GM12878 (cell line): ENCODE measurements at regions not wholly inside any gene's neighbourhood (a gene's known extent, or its start where the extent isn't known, plus 50 kb on each side); places are given as distances from the start of the nearest gene placed in this dataset.

ENCODE experiments used
- CTCF ChIP-seq, 3 experiments: IDR thresholded peaks in 2 of 3; conservative IDR thresholded peaks in 1 of 3; 2 replicates each; pipeline ENCODE4 v1.5.1; 2011; ENCODE audit warnings: low read depth in 3 of 3, low read length in 3 of 3, mild to moderate bottlenecking in 3 of 3, control low read depth in 2 of 3, moderate library complexity in 2 of 3, inconsistent platforms in 1 of 3, mixed read lengths in 1 of 3; ENCODE audit not compliant: control insufficient read depth in 2 of 3, insufficient read depth in 1 of 3; ENCODE audit errors: extremely low read depth in 1 of 3
- EZH2 ChIP-seq: IDR thresholded peaks from 2 replicates; pipeline ENCODE4 v1.6.1; 2012; ENCODE audit warnings: low read depth, mild to moderate bottlenecking, control low read depth, inconsistent platforms, low read length, borderline replicate concordance; ENCODE audit not compliant: control insufficient read depth
- GABPA ChIP-seq: IDR thresholded peaks from 2 replicates; pipeline ENCODE4 v1.6.1; 2014; ENCODE audit warnings: antibody characterized with exemption, low read depth, mild to moderate bottlenecking, inconsistent platforms
- SIN3A ChIP-seq: IDR thresholded peaks from 2 replicates; pipeline ENCODE4 v1.6.1; 2012; ENCODE audit warnings: low read depth, low read length, improper control_type of control experiment
- TAF1 ChIP-seq: IDR thresholded peaks from 2 replicates; pipeline ENCODE4 v1.6.1; 2011; ENCODE audit warnings: mild to moderate bottlenecking, low read depth, low read length, borderline replicate concordance

GRCh38 chr11:104728927-104729326 lies 169.3 kb downstream of the CASP12 start:
- TF ChIP-seq CTCF (IDR thresholded peaks at IDR 0.05 in 2 of 3, conservative IDR thresholded peaks at IDR 0.05 in 1 of 3; ENCODE audit: control insufficient read depth in 2 of 3, extremely low read depth in 1 of 3, insufficient read depth in 1 of 3, low read depth in 3 of 3, low read length in 3 of 3): no peak
- no peak for TF ChIP-seq TAF1
- no peak for TF ChIP-seq SIN3A
- no peak for TF ChIP-seq GABPA
- no peak for TF ChIP-seq EZH2
